IMR-90 (cell line): ENCODE measurements at regions not wholly inside any gene's neighbourhood (a gene's known extent, or its start where the extent isn't known, plus 50 kb on each side); places are given as distances from the start of the nearest gene placed in this dataset.

Source experiments
- ATAC-seq: fragments of 200-7000 bp; cut with Tn5 transposase; 2 replicates; pipeline ENCODE4 v1.9.1; 2020; ENCODE audit warnings: low read depth, mild to moderate bottlenecking, moderate library complexity
- BruUV-seq: library from RNA; stranded (reverse); fragments of 400-500 nt; replicated peaks from 2 replicates; lab custom pipeline; 2021; lab: Mats Ljungman, UMichigan
- CTCF ChIA-PET: fragments of 300-600 bp; formaldehyde crosslinking; extraction: SDS; loops from one replicate; lab custom pipeline; 2021; ENCODE audit warnings: antibody characterized with exemption; lab: Yijun Ruan, JAX
- POLR2A ChIA-PET: fragments of 300-600 bp; sonication (Branson Sonifier 250); formaldehyde crosslinking; loops from one replicate; lab custom pipeline; 2022; ENCODE audit warnings: antibody characterized with exemption; ENCODE audit not compliant: unreplicated experiment; lab: Charles Lee
- DNase-seq: peaks from one replicate; pipeline ENCODE4 v3.0.0; 2013
- H2AFZ ChIP-seq: replicated peaks from 2 replicates; pipeline ENCODE3; 2013; ENCODE audit warnings: low read length, mild to moderate bottlenecking; ENCODE audit not compliant: poor library complexity
- H2AK5ac ChIP-seq: 2 replicates; pipeline ENCODE4 v1.6.1; 2013; ENCODE audit warnings: low read depth, low read length, inconsistent platforms
- H2AK9ac ChIP-seq: replicated peaks from 2 replicates; pipeline ENCODE3; 2013; ENCODE audit warnings: mild to moderate bottlenecking, low read depth, low read length, moderate library complexity; ENCODE audit not compliant: poor library complexity
- H2BK120ac ChIP-seq: 2 replicates; pipeline ENCODE4 v1.6.1; 2013; ENCODE audit warnings: low read depth, low read length, inconsistent platforms
- H2BK15ac ChIP-seq: 3 replicates; pipeline ENCODE4 v1.6.1; 2013; ENCODE audit warnings: low read depth, low read length, inconsistent platforms
- H2BK20ac ChIP-seq: 2 replicates; pipeline ENCODE4 v1.6.1; 2013; ENCODE audit warnings: low read depth, mild to moderate bottlenecking, inconsistent platforms, low read length, moderate library complexity
- H2BK5ac ChIP-seq: 2 replicates; pipeline ENCODE4 v1.6.1; 2013; ENCODE audit warnings: mild to moderate bottlenecking, low read depth, low read length, inconsistent platforms; ENCODE audit not compliant: poor library complexity, severe bottlenecking
- H3K14ac ChIP-seq: replicated peaks from 2 replicates; pipeline ENCODE4 v1.6.1; 2013; ENCODE audit warnings: low read depth, low read length, inconsistent platforms
- H3K18ac ChIP-seq: 2 replicates; pipeline ENCODE4 v1.6.1; 2013; ENCODE audit warnings: low read depth, low read length, control low read depth
- H3K23ac ChIP-seq: 2 replicates; pipeline ENCODE4 v1.6.1; 2013; ENCODE audit warnings: low read depth, low read length, inconsistent platforms
- H3K27ac ChIP-seq: 2 replicates; pipeline ENCODE4 v1.5.1; 2013; ENCODE audit warnings: mild to moderate bottlenecking, control low read depth, low read length; ENCODE audit not compliant: insufficient read depth
- H3K27me3 ChIP-seq: 2 replicates; pipeline ENCODE4 v1.6.1; 2013; ENCODE audit warnings: low read length; ENCODE audit not compliant: control insufficient read depth, insufficient read depth
- H3K36me3 ChIP-seq: 2 replicates; pipeline ENCODE4 v1.6.1; 2013; ENCODE audit warnings: low read length, mixed read lengths; ENCODE audit not compliant: control insufficient read depth, insufficient read depth
- H3K4ac ChIP-seq: 2 replicates; pipeline ENCODE4 v1.6.1; 2013; ENCODE audit warnings: low read depth, low read length, inconsistent platforms
- H3K4me1 ChIP-seq: 2 replicates; pipeline ENCODE4 v1.6.1; 2013; ENCODE audit warnings: low read length, mixed read lengths; ENCODE audit not compliant: control insufficient read depth, insufficient read depth
- H3K4me2 ChIP-seq: 2 replicates; pipeline ENCODE4 v1.6.1; 2013; ENCODE audit warnings: low read depth, mild to moderate bottlenecking, control low read depth, low read length, moderate library complexity
- H3K4me3 ChIP-seq: 2 replicates; pipeline ENCODE4 v1.5.1; 2013; ENCODE audit warnings: low read depth, mild to moderate bottlenecking, control low read depth, low read length, moderate library complexity; ENCODE audit not compliant: insufficient read depth
- H3K56ac ChIP-seq: 2 replicates; pipeline ENCODE4 v1.6.1; 2013; ENCODE audit warnings: low read length, inconsistent platforms; ENCODE audit not compliant: insufficient read depth; ENCODE audit errors: extremely low read depth
- H3K79me1 ChIP-seq, 2 experiments: 2 replicates each; pipeline ENCODE4 v1.6.1; 2013; ENCODE audit warnings: low read length in 2 of 2, inconsistent platforms in 1 of 2, low read depth in 1 of 2
- H3K9ac ChIP-seq: 2 replicates; pipeline ENCODE4 v1.6.1; 2013; ENCODE audit warnings: low read depth, low read length, control low read depth
- H3K9me1 ChIP-seq: 2 replicates; pipeline ENCODE4 v1.6.1; 2013; ENCODE audit warnings: low read length, inconsistent platforms; ENCODE audit not compliant: insufficient read depth
- H3K9me3 ChIP-seq: 2 replicates; pipeline ENCODE4 v1.6.1; 2013; ENCODE audit warnings: low read length; ENCODE audit not compliant: control insufficient read depth, insufficient read depth
- H4K20me1 ChIP-seq: 2 replicates; pipeline ENCODE4 v1.6.1; 2013; ENCODE audit warnings: low read length, inconsistent platforms; ENCODE audit not compliant: insufficient read depth
- H4K5ac ChIP-seq: 2 replicates; pipeline ENCODE4 v1.6.1; 2013; ENCODE audit warnings: mild to moderate bottlenecking, low read depth, low read length, control low read depth
- H4K8ac ChIP-seq, 2 experiments: 2 replicates each; pipeline ENCODE4 v1.6.1; 2013; ENCODE audit warnings: low read depth in 2 of 2, low read length in 2 of 2, control low read depth in 1 of 2, inconsistent platforms in 1 of 2
- H4K91ac ChIP-seq: 2 replicates; pipeline ENCODE4 v1.6.1; 2013; ENCODE audit warnings: low read depth, low read length, inconsistent platforms; ENCODE audit not compliant: insufficient read depth
- CEBPB ChIP-seq: IDR thresholded peaks from 2 replicates; pipeline ENCODE4 v1.6.1; 2012; ENCODE audit warnings: low read depth, low read length, improper control_type of control experiment
- SMC3 ChIP-seq: fragments of 150-350 bp; IDR thresholded peaks from 2 replicates; pipeline ENCODE4 v1.6.1; 2016; ENCODE audit warnings: low read depth, mild to moderate bottlenecking, antibody characterized with exemption, low read length, moderate library complexity
- WGBS, 2 experiments: methylation state at CpG; one replicate each; pipeline versions ENCODE4 v1.1.5 to v1.1.7; 2013; ENCODE audit warnings: missing lambda C conversion rate in 2 of 2; ENCODE audit not compliant: insufficient read length in 1 of 2; ENCODE audit errors: extremely low coverage in 2 of 2; 5-methylcytosine and 5-hydroxymethylcytosine counted together
- dilution Hi-C: fragments of 300-500 bp; cut with HindIII; formaldehyde crosslinking; loops from one replicate; pipeline ENCODE4 v1.14.3; 2018; ENCODE audit warnings: low sequenced_read_pairs; ENCODE audit not compliant: unreplicated experiment
- in situ Hi-C: fragments of 300-500 bp; cut with MboI; formaldehyde crosslinking; loops from 3 replicates; pipeline ENCODE4 v1.14.3; 2019; ENCODE audit warnings: low sequenced_read_pairs, inconsistent platforms, mixed read lengths
- intact Hi-C: fragments of 100-400 bp; cut with micrococcal nuclease; formaldehyde crosslinking; loops from 2 replicates; pipeline ENCODE4 v1.10.0; 2022

- H3K9me3 ChIP-seq, result no peaks in the 10 kb centered on the region
- WGBS, 2 experiments, result no CpG with 5 or more reads among the region's 1 CpG
- no peak overlapping the region for H2BK120ac ChIP-seq
- no peak overlapping the region for H2BK5ac ChIP-seq
- no peaks in the 10 kb centered on the region for H4K20me1 ChIP-seq
- H3K9me1 ChIP-seq, result no peaks in the 10 kb centered on the region; the same call in 1 of the 2 replicates
- H2BK15ac ChIP-seq, result no peak overlapping the region
- H4K5ac ChIP-seq, result no peak overlapping the region
- no peaks in the 10 kb centered on the region for H3K27me3 ChIP-seq
- no peak overlapping the region for H2AK9ac ChIP-seq
- dilution Hi-C loops (no loop called here), in situ Hi-C loops (no loop called here), intact Hi-C loops (no loop called here)
- ChIA-PET POLR2A (no interaction called here), CTCF (no interaction called here)
- H3K27ac ChIP-seq, result no peak overlapping the region
- H3K4ac ChIP-seq, result no peak overlapping the region
- no peak overlapping the region for H2AFZ ChIP-seq
- BruUV-seq, result no TSS peak
- TF ChIP-seq SMC3, result no peak
- TF ChIP-seq CEBPB, result no peak
- no peak overlapping the region for H3K9ac ChIP-seq
- no peak overlapping the region for H4K91ac ChIP-seq
- H3K56ac ChIP-seq, result no peak overlapping the region; the same call in 1 of the 2 replicates
- no peak overlapping the region for H3K14ac ChIP-seq
- no peak overlapping the region for H2AK5ac ChIP-seq
- no peak overlapping the region for H3K4me2 ChIP-seq
- H4K8ac ChIP-seq, result no peak overlapping the region
- no peak overlapping the region for H3K23ac ChIP-seq
- H3K36me3 ChIP-seq, result no peaks in the 10 kb centered on the region
- no peak overlapping the region for H3K4me3 ChIP-seq
- H3K4me1 ChIP-seq, result no peaks in the 10 kb centered on the region
- ATAC-seq (no peak), DNase-seq (no peak)
- H3K79me1 ChIP-seq, result no peaks in the 10 kb centered on the region
- H2BK20ac ChIP-seq, result no peak overlapping the region
- no peak overlapping the region for H3K18ac ChIP-seq
Observed at GRCh38 chr2:52070665-52071064, 1038.7 kb upstream of the NRXN1 start.
